NCI-H1694 treated with DMSO at 0.1 percent for 48 hours (cell line): ENCODE measurements at regions not wholly inside any gene's neighbourhood (a gene's known extent, or its start where the extent isn't known, plus 50 kb on each side); places are given as distances from the start of the nearest gene placed in this dataset.
A peak's percentile ranks its signal among the peaks of the same experiment; 100 is the strongest.

ENCODE experiments used
- DNase-seq: peaks from one replicate; lab custom pipeline; 2025; lab: John Stamatoyannopoulos, UW

GRCh38 chr18:29531746-29532145 is 1354.8 kb upstream of the CDH2 start:
- DNase-seq, result no peak

GRCh38 chr18:29523371-29523770 is 1346.4 kb upstream of the CDH2 start:
- no peak for DNase-seq

- DNase-seq, result no peak
Measured at GRCh38 chr18:29512761-29513160, 1335.8 kb upstream of the CDH2 start.

- DNase-seq, result no peak
Measured at GRCh38 chr18:29512203-29512602, 1335.3 kb upstream of the CDH2 start.

GRCh38 chr18:29501952-29502351 is 1325.0 kb upstream of the CDH2 start:
- no peak for DNase-seq

GRCh38 chr18:29496152-29496680 is 1319.3 kb upstream of the CDH2 start:
- no peak for DNase-seq

GRCh38 chr18:29494371-29494770 is 1317.4 kb upstream of the CDH2 start:
- DNase-seq, result no peak

GRCh38 chr18:29491907-29492306 is 1315.0 kb upstream of the CDH2 start:
- DNase-seq, result no peak

GRCh38 chr18:29488617-29489016 is 1311.7 kb upstream of the CDH2 start:
- DNase-seq, result no peak

GRCh38 chr18:29465526-29465925 is 1288.6 kb upstream of the CDH2 start:
- DNase-seq, result no peak

GRCh38 chr18:29459972-29460371 is 1283.0 kb upstream of the CDH2 start:
- DNase-seq, result peak; percentile 60

- no peak for DNase-seq
Measured at GRCh38 chr18:29457316-29457889, 1280.5 kb upstream of the CDH2 start.

GRCh38 chr18:29449424-29449823 is 1272.5 kb upstream of the CDH2 start:
- no peak for DNase-seq

- no peak for DNase-seq
Measured at GRCh38 chr18:29439398-29439797, 1262.5 kb upstream of the CDH2 start.

GRCh38 chr18:29436459-29436858 is 1259.5 kb upstream of the CDH2 start:
- no peak for DNase-seq

GRCh38 chr18:29434650-29435049 is 1257.7 kb upstream of the CDH2 start:
- DNase-seq, result no peak

- no peak for DNase-seq
Measured at GRCh38 chr18:29430416-29430815, 1253.5 kb upstream of the CDH2 start.

GRCh38 chr18:29418136-29418535 is 1241.2 kb upstream of the CDH2 start:
- no peak for DNase-seq

- no peak for DNase-seq
Measured at GRCh38 chr18:29406996-29407395, 1230.1 kb upstream of the CDH2 start.

- DNase-seq, result no peak
Measured at GRCh38 chr18:29397536-29397935, 1220.6 kb upstream of the CDH2 start.

GRCh38 chr18:29383311-29384273 is 1206.7 kb upstream of the CDH2 start:
- DNase-seq, result no peak

- DNase-seq, result no peak
Measured at GRCh38 chr18:29378651-29379136, 1201.8 kb upstream of the CDH2 start.

GRCh38 chr18:29377346-29377745 is 1200.4 kb upstream of the CDH2 start:
- no peak for DNase-seq
